Fibroblast of villous mesenchyme (primary cell): ENCODE measurements at regions not wholly inside any gene's neighbourhood (a gene's known extent, or its start where the extent isn't known, plus 50 kb on each side); places are given as distances from the start of the nearest gene placed in this dataset.

Source experiments
- DNase-seq: peaks from one replicate; pipeline ENCODE4 v3.0.0-alpha.2; 2010; ENCODE audit warnings: low read depth
- H3K4me3 ChIP-seq: 2 replicates; pipeline ENCODE4 v1.5.1; 2011; ENCODE audit warnings: low read depth, mild to moderate bottlenecking, low read length
- TF ChIP-seq, protein P1 (sequence below): IDR thresholded peaks from 2 replicates; pipeline ENCODE4 v1.5.1; 2012; ENCODE audit warnings: low read depth, mild to moderate bottlenecking, low read length; ENCODE audit not compliant: insufficient read depth

DNA sequence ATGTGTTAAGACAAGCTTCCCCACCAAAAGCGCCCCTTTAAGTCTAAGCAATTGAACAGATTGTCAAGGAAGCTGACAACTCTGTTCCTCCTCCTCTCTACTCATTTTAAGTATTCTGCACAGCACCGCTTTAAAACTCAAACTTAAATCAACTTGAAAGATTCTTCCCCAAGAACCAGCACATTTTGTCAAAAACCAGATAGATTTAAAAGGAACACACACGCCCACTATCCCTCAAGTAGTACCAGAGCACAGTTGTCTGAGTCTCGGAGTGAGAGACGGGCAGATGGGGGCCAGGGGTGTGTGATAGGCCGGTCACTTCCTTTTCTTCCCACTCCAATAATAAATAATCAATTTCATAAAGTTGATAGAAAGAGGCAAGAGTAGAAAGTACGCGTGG lies 67.7 kb upstream of the POU3F3 start:
- no peak for DNase-seq
- TF ChIP-seq, protein P1, sequence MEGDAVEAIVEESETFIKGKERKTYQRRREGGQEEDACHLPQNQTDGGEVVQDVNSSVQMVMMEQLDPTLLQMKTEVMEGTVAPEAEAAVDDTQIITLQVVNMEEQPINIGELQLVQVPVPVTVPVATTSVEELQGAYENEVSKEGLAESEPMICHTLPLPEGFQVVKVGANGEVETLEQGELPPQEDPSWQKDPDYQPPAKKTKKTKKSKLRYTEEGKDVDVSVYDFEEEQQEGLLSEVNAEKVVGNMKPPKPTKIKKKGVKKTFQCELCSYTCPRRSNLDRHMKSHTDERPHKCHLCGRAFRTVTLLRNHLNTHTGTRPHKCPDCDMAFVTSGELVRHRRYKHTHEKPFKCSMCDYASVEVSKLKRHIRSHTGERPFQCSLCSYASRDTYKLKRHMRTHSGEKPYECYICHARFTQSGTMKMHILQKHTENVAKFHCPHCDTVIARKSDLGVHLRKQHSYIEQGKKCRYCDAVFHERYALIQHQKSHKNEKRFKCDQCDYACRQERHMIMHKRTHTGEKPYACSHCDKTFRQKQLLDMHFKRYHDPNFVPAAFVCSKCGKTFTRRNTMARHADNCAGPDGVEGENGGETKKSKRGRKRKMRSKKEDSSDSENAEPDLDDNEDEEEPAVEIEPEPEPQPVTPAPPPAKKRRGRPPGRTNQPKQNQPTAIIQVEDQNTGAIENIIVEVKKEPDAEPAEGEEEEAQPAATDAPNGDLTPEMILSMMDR = no peak

DNA sequence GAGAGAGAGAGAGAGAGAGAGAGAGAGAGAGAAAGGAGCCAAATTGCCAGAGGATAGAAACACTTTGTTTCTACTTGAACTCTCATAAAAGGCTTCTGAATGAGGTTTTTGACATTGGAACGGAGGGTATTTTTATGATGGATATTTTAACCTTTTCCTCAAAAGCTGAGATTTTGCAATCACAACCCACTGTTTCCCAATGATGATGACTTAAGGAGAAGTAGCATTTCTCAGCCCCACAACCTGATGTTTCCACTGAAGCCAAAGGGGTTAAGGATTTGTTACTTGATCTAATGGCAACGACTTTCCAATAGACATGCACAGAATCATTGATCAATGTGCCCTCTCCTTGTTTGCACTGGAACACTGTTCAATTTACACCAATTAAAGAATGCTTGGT lies 67.1 kb upstream of the POU3F3 start:
- no peak for DNase-seq
- TF ChIP-seq, protein P1 = no peak
- H3K4me3 ChIP-seq = no peak overlapping the region

More for the DNA sequence above, 67.7 kb upstream of the POU3F3 start:
- H3K4me3 ChIP-seq = no peak overlapping the region

DNA sequence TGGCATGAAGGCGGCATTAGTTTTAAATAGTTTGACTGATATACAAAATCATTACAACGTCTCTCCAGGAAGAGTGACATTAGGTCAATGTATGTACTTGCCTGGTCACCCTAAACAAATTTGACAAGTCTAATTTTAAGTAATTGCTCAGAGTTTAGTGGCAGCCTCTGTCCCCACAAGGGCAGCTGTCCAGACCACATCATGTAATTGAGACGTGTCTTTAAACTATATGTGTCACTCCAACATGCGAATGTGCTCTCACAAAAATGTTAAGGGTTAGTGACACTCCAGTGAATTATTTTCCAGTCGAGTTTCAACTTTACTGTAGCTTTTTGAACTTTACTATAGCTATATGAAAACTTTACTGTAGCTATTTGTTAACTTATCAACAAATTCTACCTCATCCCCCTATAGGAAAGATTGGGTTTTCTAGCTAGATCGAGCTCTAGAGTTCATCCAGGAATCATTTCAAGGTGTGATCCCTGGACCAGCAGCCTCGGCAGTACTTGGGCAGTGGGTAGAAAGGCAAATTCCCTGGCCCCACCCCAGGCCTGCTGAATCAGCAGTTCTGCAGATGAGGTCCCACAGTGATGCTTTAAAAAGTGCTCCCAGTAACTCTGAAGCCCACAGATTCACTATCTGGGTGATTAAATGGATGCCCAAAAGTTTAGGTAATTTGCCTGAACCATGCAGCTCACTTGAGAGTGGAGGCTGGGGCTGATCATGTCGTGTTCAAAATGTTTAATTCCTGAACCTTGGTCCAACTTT lies 66.4 kb upstream of the POU3F3 start:
- no peak for DNase-seq
- TF ChIP-seq, protein P1 = no peak
- no peak overlapping the region for H3K4me3 ChIP-seq

DNA sequence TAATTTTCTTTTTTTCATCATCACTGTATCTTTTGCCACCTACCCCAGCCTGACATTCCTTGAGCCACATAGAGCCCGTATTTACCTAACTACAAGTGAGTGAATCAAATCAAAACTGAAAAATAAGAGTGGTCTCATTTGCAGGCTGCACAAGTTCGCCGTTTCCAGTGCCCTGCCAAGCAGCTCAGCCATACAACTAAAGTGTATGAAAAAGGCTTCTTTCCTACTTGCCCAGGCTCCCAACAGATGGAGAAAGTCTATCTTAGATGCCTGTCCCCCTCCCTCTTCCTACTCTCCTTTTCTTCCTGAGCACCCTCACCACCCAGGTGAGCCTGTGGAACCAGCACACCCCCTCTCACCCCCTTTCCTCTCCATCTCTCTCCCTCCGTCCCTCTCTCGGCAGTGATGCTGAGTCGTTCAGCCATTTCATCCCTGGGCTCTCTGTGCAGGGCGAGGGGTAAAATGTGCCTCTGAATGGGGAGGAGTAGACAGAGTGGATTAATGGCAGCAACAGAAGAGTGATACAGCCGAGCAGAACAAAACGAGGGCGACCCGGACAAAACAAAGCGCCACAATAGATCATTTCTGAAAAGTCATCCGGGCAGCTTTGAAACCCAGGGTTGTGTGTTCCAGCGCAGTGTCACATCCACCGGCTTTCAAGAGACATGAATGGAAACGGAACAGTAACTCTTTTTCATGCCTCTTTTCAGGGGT lies 65.0 kb upstream of the POU3F3 start:
- H3K4me3 ChIP-seq = no peak overlapping the region
- TF ChIP-seq, protein P1 = no peak
- no peak for DNase-seq

DNA sequence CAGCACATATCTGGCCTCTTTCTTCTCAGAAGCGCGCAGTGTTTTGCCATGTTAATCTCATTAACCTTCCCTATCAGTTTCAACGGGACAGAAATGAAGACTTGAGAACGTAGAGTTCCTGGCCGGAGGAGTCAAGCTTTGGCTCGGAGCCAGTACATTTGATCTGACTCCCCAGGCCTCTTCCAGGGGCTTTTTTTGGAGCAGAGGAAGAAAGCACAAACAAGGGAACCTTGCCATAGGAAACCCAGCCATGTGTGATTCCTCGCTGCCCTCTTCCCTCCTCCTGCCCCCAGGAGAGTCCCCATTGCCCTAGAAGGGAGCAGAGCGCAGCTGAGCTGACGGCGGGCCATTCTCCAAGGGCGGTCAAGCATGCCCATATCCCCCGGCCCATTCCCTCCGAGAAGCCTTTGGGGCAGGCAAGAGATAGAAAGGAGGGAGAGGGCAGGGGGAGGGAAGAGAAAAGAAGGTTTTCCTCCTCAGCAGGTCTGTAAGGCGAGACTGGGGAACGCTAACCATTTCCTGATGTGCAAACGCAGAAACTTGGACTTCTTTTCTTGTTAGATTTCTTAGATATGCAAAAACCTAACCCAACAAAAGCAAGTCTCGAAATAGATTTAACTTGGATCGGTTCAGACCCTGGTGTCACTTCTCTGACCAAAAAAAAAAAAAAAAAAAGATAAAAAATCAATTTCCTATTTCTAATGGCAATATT lies 63.7 kb upstream of the POU3F3 start:
- TF ChIP-seq, protein P1 = no peak
- peak; percentile 1 for DNase-seq

DNA sequence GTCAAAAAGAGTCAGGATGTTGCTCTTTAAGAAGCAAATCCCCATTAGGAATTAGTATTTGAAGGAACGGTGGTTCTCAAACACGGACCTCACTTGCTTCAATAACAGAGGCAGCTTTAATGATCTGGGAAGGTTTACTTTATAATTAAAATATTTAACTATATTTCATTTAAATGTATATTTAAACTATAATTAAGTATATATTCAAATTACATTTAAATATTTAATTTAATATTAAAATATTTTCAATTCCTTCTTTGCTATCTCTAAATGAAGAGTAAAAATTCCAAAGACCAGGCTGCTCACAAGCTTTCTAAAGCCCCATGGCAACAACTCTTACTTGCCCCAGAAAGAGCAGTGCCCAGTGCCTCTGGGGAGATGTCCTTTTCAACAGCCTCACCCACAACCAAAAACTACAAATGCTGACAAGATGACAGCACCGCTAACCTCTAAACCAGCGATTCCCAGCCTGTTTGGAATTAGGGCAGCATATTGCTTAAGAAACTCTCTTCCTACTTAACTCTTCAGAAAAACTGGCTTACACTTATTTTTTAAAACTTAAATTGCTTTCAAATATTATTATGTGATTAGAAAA lies 62.9 kb upstream of the POU3F3 start:
- H3K4me3 ChIP-seq = no peak overlapping the region
- TF ChIP-seq, protein P1 = no peak
- no peak for DNase-seq

More for the DNA sequence above, 63.7 kb upstream of the POU3F3 start:
- H3K4me3 ChIP-seq = no peak overlapping the region
